ENCODE measurements at regions not wholly inside any gene's neighbourhood (a gene's known extent, or its start where the extent isn't known, plus 50 kb on each side); places are given as distances from the start of the nearest gene placed in this dataset.

DNA sequence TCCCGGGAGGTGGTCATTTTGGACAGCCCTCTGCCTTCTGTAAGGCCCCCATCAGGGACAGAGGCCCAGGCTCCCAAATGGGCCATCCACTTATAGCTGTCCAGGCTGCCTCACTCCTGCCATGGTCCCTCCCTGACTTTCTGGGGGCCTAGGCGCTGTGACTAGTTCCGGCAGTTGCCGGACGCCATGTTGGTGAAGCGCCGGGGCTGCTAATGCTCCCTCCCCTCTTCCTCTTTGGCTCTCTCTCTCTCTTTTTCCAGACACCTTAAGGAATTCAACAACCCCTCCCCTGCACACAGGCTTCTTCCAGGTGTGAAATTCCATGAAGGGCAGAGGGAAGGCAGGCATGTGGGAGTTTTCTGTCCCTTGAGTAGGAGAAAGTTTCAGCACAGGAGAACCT, 445.6 kb downstream of the SOX6 start:
- TF ChIP-seq POLR2A (IDR thresholded peaks at IDR 0.05; ENCODE audit: borderline replicate concordance, extremely low read depth, insufficient read depth, insufficient read length) (no peak), YY1 (IDR thresholded peaks at IDR 0.05; ENCODE audit: extremely low read depth, insufficient replicate concordance, low read depth, low read length) (no peak), CTCF (IDR thresholded peaks at IDR 0.05 in 2 of 3, conservative IDR thresholded peaks at IDR 0.05 in 1 of 3; ENCODE audit: borderline replicate concordance in 1 of 3, insufficient read depth in 1 of 3, low read depth in 2 of 3, low read length in 2 of 3) (no peak), SRF (IDR thresholded peaks at IDR 0.05; ENCODE audit: low read depth) (no peak), MAX (IDR thresholded peaks at IDR 0.05) (no peak), POLR2AphosphoS5 (IDR thresholded peaks at IDR 0.05; ENCODE audit: low read depth, low read length) (no peak), ZBTB33 (IDR thresholded peaks at IDR 0.05; ENCODE audit: extremely low read depth, insufficient replicate concordance, low read length) (no peak), RAD21 (IDR thresholded peaks at IDR 0.05; ENCODE audit: low read depth) (no peak), ZNF274 (IDR thresholded peaks at IDR 0.05; ENCODE audit: low read depth, low read length) (no peak), REST (IDR thresholded peaks at IDR 0.05; ENCODE audit: low read depth) (no peak), CEBPB (IDR thresholded peaks at IDR 0.05; ENCODE audit: low read depth) (no peak)

All from HCT116 (cell line).